Suppressor macrophage (primary cell): ENCODE measurements at regions not wholly inside any gene's neighbourhood (a gene's known extent, or its start where the extent isn't known, plus 50 kb on each side); places are given as distances from the start of the nearest gene placed in this dataset.

Experiments used
- DNase-seq, 4 experiments: peaks; one replicate each; pipeline ENCODE4 v3.0.0-alpha.2; 2020 to 2022

GRCh38 chr3:118744186-118744585 lies 290.5 kb downstream of the IGSF11 start:
- DNase-seq: no peak

GRCh38 chr3:118754406-118755252 lies 280.0 kb downstream of the IGSF11 start:
- DNase-seq: no peak

- no peak for DNase-seq
Measured at GRCh38 chr3:118755253-118755801, 279.3 kb downstream of the IGSF11 start.

- DNase-seq: no peak
Measured at GRCh38 chr3:118760585-118761290, 273.9 kb downstream of the IGSF11 start.

- DNase-seq: no peak
Measured at GRCh38 chr3:118761291-118761606, 273.4 kb downstream of the IGSF11 start.

GRCh38 chr3:118765636-118766305 lies 268.9 kb downstream of the IGSF11 start:
- DNase-seq: no peak

- no peak for DNase-seq
Measured at GRCh38 chr3:118766306-118766669, 268.4 kb downstream of the IGSF11 start.

GRCh38 chr3:118772036-118772435 lies 262.6 kb downstream of the IGSF11 start:
- no peak for DNase-seq

- peak; percentile 25 to 70 (median 56) for DNase-seq
Measured at GRCh38 chr3:118772547-118773011, 262.1 kb downstream of the IGSF11 start.

- DNase-seq: no peak
Measured at GRCh38 chr3:118775021-118775420, 259.6 kb downstream of the IGSF11 start.

- no peak for DNase-seq
Measured at GRCh38 chr3:118778201-118778600, 256.4 kb downstream of the IGSF11 start.

- DNase-seq: no peak
Measured at GRCh38 chr3:118781232-118781631, 253.4 kb downstream of the IGSF11 start.

GRCh38 chr3:118781839-118782238 lies 252.8 kb downstream of the IGSF11 start:
- DNase-seq: no peak

GRCh38 chr3:118782755-118783202 lies 251.9 kb downstream of the IGSF11 start:
- no peak for DNase-seq

- no peak for DNase-seq
Measured at GRCh38 chr3:118785415-118785814, 249.2 kb downstream of the IGSF11 start.

GRCh38 chr3:118791246-118791645 lies 243.4 kb downstream of the IGSF11 start:
- DNase-seq: no peak

GRCh38 chr3:118792191-118792590 lies 242.5 kb downstream of the IGSF11 start:
- no peak for DNase-seq

- DNase-seq: no peak
Measured at GRCh38 chr3:118793176-118793575, 241.5 kb downstream of the IGSF11 start.

GRCh38 chr3:118799303-118799702 lies 235.3 kb downstream of the IGSF11 start:
- no peak for DNase-seq

GRCh38 chr3:118801899-118802298 lies 232.7 kb downstream of the IGSF11 start:
- DNase-seq: no peak

GRCh38 chr3:118802325-118803095 lies 232.1 kb downstream of the IGSF11 start:
- no peak for DNase-seq

GRCh38 chr3:118803096-118803476 lies 231.6 kb downstream of the IGSF11 start:
- no peak for DNase-seq
